Esophagus squamous epithelium (tissue), 4 donors: ENCODE measurements at regions not wholly inside any gene's neighbourhood (a gene's known extent, or its start where the extent isn't known, plus 50 kb on each side); places are given as distances from the start of the nearest gene placed in this dataset.

Source experiments
- CTCF ChIP-seq, 6 experiments: fragments of 450-650 bp in 4 of 6; fragments of 200-600 bp in 2 of 6; sonication (generic) in 2 of 6; IDR thresholded peaks; one replicate each; pipeline ENCODE4 v1.5.1; 2016 to 2019; ENCODE audit warnings: antibody characterized with exemption in 6 of 6, mild to moderate bottlenecking in 4 of 6, moderate library complexity in 4 of 6
- POLR2A ChIP-seq, 4 donors: fragments of 450-650 bp; IDR thresholded peaks; one replicate each; pipeline ENCODE4 v1.6.1; 2017; ENCODE audit warnings: antibody characterized with exemption in 4 of 4, mild to moderate bottlenecking in 4 of 4, moderate library complexity in 3 of 4

- TF ChIP-seq CTCF (IDR thresholded peaks at IDR 0.05) (no peak), POLR2A (IDR thresholded peaks at IDR 0.05) (no peak)
Measured at GRCh38 chr12:82596483-82596882, 90.2 kb upstream of the TMTC2 start.
